Activated CD4-positive, CD25-positive, alpha-beta regulatory T cell (primary cell): ENCODE measurements at regions not wholly inside any gene's neighbourhood (a gene's known extent, or its start where the extent isn't known, plus 50 kb on each side); places are given as distances from the start of the nearest gene placed in this dataset.
"Not testable (repeated sequence)": the region's sequence is repeated elsewhere in the genome, so short reads cannot be mapped to it uniquely, and the experiment has no call there.

Experiments used
- DNase-seq, 4 experiments: peaks; one replicate each; lab custom pipeline; 2025; lab: John Stamatoyannopoulos, UW

DNA sequence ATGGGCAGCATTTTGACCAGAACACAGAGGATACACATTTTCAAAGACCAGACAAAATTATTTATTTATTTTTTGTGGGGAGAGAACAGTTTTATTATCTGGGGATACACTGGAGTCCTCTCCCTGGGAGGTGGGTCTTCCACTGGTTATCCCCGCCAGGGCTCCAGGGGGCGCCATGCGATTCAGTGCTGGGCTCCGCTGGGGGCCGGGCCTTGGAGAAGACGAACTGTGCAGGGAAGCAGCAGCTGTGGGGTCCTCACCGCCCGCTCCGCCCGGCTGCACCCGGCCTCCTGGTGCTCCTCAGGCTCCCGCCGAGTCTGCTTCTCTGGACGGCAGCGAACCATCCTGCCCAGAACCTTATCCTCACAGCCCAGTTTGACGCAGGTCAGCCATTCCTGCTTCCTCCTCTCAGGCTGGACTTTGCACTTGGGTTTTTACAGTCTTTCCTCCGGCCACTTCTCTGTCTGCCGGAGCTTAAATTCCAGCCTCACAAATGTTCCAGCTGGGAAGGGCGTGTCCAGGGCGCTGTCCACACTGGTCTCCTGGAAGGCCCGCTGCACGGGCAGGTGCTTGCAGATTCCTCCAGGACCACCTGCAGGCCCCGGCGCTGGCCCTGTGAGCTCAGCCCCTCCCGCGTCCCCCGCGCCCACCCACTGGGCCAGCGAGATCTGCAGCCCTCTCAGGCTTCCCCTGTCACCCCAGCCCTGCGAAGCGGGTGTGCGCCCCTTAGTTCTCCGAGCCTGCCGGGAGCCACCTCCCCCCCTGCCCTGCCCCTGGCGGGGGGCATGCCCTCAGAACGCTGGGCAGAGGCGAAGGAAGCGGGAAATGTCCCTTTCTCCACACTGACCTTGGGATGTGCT, 1830.0 kb upstream of the DEFB115 start:
- DNase-seq: no peak

DNA sequence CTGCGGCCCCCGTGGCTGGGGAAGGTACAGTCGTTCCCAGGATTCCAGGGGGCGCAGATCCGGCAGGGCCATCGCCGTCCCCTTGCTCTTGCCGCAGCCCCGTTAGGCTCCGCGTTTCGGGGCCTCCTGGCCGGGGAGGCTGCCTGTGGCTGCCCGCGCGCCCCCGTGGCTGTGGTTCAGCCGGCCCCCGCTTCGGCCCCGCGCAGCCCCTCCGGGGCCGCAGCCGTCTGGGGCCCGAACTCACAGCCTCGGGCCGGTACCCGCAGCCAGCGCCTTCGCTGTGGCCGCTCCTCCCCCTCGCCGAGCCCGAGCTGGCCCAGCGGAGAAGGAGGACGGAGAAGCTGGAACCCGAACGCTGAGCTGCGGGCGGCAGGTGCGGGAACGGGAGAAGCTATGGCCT, 1826.9 kb upstream of the DEFB115 start:
- DNase-seq: no peak

DNA sequence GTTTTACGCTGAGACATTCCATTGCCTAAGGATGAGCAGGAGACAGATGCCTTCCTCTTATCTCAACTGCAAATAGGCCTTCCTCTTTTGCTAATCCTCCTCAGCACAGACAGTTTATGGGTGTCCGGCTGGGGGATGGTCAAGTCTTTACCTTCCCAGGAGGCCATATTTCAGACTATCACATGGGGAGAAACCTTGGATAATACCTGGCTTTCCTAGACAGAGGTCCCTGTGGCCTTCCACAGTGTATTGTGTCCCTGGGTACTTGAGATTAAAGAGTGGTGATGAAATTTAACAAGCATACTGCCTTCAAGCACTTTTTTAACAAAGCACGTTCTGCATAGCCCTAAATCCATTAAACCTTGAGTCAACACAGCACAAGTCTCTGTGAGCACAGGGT, 1816.7 kb upstream of the DEFB115 start:
- not testable (repeated sequence) for DNase-seq

DNA sequence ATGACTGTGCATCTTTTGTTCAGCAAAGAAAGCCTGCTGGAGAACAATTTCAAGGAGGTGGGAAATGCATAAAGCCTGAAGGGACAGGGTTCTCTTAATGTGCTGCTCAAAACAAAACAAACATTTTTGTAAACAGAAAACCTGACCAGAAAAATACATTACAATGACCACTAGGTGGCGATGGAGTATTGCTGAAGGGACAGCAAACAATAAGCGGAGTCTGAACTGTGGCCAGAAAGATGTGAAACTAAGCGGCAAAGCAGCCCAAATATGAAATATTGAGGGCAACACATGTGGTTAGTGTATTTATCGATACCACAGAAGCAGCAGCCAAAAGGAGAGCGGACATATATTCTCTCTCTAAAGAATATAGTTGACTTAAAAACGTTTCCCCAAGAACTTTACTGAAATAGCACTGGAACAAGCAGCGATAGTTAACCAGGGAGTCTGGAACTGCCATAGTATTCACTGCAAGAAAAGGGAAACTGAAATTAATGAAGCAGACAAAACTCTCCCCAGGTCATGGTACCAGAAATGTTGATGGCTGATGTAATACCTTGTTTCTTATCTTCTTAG, 1814.2 kb upstream of the DEFB115 start:
- not testable (repeated sequence) for DNase-seq

DNA sequence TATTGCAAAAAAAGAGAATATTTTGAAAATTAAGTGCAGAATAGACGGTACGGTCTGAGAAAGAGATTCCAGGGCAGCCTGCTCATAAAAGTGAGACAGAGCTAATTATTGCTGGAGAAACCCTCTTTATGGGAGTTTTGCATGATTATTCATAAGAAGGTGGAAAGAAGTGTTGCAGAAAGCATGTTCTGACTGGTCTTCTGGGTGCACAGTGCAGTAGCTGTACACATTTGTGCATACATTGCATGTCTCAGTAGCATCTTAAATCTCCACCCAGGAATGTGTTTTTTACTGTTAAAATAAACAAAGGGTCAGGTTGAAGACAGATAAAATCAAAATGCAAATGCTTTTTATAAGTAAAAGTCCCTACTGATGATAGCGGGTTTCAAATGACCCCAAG, 1813.6 kb upstream of the DEFB115 start:
- no peak for DNase-seq

DNA sequence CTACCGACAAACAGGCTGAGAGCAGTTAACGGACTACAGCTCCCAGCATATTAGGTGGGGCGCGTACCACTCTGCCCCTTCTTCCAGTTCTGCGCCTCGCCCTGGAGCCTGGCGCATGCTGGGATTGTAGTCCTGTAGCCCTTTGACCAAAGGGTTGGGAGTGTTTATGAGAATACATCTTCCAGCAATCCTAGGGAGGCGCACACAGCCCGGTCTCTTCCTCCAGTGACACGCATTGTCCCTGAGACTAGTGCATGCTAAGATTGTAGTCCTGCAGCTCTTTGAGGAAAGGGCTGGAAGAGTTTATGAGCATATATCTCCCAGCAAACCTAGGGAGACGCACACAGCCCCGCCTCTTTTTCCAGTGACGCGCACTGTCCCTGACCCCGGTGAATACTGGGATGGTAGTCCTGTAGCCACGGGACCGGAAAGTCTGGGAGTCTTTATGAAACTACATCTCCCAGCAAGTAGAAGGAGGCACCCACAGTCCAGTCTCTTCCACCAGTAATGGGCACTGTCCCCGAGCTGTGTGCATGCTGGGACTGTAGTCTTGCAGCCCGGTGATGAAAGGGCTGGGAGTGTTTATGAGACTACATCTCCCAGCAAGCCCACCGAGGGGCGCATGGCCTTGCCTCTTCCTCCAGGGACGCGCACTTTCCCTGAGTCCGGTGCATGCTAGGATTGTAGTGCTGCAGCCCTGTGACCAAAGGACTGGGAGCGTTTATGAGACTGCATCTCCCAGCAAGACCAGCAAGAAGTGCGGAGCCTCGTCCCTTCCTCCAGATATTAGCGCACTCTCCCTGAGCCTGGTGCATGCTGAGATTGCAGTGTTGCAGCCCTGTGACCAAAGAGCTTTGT, 1812.2 kb upstream of the DEFB115 start:
- DNase-seq: not testable (repeated sequence)

DNA sequence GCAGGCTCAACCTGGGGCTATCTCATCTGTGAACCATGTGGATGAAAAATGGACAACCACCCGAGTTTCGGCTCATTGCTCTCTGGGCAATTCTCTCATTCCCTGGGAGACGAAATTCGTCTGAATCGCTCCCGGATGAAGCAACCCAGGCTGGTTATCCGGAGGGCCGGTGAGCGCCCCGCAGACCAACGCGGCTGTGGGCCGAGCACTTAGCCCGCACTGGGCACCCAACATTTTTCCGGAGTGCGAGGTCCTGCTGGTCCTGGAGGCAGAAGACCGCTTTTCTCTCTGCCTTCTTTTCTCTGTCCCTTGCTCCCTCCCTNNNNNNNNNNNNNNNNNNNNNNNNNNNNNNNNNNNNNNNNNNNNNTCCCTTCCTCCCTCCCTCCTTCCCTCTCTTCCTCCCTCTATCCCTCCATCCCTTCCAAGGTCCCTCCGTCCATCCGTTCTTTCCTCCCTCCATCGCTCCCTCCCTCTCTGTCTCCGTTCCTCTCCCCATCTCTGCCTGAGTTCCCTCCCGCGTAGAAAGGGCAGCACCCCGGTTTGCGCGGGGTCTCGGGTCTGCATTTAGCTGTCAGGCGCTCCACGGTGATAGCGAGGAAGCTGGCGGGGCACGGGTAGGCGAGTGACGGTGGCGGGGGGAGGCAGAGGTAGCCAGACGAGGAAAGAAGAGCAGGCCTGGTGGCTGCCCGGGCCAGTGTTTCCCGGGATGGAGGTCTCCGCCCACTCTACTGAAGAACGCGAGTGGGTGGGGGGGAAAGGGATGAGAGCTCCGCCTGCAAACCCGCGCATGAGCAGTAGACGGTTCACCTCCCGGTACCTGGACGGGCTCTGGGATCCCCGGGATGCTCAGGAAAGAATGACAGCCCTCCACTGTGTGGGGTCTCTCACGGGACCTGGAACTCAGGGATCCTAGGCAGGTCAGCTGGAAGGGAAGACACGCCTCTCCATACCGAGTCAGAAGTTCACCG, 1809.7 kb upstream of the DEFB115 start:
- not testable (repeated sequence) for DNase-seq

DNA sequence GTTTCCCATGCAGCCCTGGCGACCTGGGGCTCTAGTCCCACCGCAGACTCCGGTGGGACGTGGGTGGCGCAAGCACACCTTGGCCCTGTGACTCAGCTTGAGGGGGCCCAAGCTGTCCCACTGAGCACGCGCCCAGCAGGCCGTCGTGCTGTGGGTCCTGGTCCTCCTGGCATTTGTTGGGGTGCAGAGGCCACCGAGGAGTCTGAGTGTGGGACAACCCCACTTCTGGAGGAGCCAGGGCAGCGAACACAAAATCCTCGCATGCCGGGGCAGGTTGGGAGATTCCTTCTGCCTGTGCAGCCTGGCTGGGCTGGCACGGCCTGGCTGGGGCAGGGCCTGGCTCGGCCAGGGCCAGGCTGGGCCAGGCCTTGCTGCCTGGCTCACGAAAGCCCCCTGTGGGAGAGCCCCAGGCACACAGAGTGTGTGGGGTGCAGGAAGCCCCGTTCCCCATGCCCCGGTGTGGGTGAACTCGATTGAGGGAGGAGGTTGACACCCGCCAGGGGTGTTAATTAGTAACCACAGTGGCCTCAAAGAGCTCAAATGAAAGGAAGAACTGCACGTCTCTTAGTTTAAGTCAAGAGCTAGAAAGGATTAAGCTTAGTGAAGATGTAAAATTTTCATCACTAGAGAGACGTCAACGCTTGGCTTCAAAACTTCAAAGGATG, 1808.5 kb upstream of the DEFB115 start:
- no peak for DNase-seq

DNA sequence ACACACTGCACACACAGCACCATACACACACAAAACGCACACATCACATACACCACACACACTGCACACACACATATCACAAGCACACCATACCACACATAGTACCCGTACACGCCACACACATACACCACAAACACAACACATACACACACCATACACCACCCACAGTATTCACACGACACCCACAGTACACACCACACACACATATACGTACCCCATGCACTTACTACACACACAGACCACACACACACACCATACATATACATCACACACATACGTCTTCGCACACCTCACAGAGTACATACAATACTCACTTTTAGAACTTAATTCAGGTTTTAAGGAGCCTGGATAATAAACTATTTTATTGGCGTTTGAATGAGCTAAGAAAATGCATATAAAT, 1805.3 kb upstream of the DEFB115 start:
- no peak for DNase-seq

DNA sequence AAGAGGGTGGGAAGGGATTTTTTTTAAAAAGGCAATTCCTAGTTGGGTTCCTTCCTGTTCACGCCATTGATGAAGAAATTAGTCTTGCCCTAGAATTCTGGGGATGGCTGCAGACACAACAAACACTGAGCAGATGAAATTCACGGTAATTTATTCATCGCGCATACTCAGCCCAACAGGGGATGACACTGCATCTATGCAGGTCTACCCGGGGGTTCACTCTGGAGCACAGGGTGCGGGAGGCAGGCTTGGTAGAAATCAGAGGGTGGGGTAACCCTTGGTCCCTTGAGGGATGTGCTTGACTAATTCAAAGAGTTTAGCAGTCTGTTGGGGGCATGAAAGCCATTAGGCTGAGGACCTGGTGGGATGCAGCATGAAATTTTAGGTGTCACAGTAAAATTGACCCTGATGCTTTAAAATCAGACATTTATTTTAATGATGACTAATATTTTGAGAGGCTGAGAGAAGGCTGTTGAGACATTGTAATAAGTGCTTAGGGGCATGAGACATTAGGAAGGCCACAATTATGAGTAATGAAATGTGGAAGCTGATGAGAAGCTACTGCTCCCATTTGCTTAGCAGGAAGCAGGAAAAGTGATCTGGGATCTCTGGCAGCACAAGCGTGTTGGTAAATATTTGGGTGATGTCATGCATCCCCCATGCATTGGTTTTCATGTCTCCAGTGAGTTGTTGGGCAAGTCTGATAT, 1800.3 kb upstream of the DEFB115 start:
- not testable (repeated sequence) for DNase-seq

DNA sequence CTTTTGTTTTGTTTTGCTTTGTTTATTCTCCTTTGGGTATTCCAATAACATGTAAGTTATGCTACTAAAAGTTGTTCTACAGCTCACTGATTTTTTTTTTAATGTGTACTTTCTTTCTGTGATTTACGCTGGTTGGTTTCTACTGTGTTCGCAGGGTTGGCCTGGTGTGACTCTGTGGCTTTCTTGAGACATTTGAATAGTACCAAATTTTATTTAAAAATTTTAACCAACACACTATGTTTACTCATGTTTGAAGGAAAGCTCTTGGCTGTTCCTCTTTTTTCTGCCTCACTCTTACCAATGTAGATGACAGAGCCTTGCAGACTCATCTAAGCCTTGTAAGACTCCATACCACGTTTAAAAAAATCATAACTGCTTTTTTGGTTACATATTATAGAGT, 1784.9 kb upstream of the DEFB115 start:
- no peak for DNase-seq

DNA sequence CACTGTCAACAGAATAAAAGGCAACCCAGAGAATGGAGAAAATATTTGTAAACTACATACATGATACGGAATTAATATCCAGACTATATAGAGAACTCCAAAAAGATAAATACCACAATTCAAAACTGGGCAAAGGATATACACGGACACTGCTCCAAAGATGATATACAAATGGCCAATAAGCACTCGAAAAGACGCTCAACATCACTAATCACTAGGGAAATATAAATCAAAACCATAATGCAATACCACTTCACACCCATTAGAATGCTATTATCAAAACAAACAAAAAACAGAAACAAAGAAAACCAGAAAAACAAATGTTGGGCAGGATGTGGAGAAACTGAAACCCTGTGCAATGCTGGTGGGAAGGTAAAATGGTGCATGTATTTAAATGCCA, 1764.6 kb upstream of the DEFB115 start:
- not testable (repeated sequence) for DNase-seq

DNA sequence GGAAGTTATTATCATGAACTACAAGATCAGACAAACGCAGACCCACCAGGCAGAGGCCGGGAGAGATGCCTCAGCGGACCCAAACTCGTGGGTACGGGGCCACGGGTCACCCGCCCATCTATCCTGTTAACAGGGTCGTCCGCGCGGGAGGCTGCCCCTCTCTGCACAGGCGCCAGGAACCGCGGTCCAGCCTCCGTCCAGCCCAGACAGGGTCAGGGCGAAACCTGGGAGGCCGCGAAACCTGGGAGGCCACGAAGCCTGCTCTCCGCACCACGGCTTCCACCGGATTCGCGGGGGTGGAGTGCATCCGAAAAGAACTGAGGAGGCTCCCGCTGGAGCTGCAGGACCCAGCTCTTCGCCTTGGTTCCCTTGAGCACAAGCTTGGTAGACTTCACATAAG, 1760.7 kb upstream of the DEFB115 start:
- DNase-seq: not testable (repeated sequence)

DNA sequence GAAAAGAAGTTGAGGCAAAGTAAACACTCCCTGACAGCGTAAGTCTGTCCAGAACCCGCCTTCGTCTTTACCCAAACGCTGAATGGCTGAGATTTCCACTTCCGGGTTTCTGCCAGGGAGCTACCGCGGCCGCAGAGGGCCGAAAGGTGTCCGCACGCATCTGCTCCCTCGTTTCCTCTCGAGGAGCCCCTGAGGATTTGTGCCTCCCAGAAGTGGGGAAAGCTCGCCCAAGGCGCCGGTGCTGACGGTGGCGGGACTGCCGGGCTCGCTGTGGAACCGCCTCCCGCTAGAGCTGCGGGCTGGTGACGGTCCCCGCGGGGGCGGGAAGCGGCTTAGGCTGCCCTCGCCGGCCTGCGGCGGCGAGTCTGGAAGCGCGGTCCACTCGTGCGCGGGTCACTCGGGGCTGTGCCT, 1760.2 kb upstream of the DEFB115 start:
- no peak for DNase-seq

DNA sequence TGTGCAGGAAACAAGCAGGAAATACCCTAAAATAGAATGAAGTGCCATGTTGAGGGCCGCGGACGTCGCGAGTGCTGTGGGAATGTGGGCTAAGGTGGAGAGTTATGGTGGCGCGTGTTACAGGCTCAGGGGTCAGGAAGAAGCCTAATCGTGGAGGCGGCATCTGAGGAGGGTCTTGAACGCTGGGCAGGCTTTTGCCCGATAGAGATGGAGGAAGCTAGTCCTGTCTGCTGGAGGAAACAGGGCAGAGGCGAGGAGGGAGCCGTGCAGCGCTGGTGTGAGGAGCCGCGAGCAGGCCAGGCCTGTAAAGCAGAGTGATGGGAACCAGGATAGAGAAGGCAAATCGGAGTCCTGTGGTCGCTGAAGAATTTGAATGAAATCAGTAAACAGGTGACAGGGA, 1759.8 kb upstream of the DEFB115 start:
- not testable (repeated sequence) for DNase-seq

DNA sequence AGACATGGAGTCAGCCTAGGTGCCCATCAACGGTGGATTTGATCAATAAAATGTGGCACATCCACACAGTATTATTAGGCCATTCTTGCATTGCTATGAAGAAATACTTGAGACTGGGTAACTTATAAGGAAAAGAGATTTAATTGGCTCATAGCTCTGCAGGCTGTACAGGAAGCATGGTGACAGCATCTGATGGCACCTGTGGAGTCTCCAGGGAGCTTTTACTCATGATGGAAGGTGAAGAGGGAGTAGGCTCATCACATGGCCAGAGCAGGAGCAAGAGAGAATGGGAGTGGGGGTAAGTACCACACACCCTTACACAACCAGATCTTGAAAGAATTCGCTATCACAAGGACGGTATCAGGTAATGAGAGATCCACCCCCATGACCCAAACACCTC, 1756.7 kb upstream of the DEFB115 start:
- not testable (repeated sequence) for DNase-seq

DNA sequence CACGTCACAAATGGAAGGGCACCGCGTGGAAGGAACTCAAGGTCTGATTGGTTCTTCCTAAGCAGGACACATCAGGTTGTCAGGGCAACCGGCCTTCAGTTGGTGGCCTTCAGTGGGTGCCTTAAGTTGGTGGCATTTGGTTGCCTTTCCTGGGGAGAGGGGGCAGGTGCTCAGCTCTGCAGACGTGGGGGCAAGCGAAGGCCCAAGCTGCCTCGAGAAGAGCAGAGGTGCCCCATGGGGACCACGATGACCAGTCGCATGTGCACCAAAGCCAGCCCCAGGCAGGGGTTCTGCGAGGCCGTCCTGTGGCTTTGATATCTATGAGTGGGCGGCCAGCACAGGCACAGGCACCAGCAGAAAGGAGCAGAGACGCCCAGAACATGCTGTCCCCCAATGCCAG, 1742.8 kb upstream of the DEFB115 start:
- not testable (repeated sequence) for DNase-seq

DNA sequence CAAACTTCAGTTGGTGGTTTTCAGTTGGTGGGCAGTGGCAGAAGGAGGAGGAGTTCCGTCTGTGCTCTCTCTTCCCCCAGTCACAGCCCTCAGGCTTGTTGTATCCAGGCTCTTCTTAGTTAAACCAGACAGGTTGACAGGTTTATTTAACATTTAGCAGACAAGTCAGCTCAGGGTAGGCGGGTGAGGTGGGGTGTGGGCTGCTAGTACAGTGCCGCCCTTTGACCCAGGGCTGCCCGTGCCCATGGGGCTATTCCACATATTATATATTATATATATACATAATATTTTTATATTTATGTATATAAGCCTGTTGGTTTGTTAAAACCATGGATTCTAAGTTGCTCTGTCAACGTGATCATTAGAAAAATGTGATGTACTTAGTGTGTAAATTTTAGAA, 1740.6 kb upstream of the DEFB115 start:
- DNase-seq: not testable (repeated sequence)

DNA sequence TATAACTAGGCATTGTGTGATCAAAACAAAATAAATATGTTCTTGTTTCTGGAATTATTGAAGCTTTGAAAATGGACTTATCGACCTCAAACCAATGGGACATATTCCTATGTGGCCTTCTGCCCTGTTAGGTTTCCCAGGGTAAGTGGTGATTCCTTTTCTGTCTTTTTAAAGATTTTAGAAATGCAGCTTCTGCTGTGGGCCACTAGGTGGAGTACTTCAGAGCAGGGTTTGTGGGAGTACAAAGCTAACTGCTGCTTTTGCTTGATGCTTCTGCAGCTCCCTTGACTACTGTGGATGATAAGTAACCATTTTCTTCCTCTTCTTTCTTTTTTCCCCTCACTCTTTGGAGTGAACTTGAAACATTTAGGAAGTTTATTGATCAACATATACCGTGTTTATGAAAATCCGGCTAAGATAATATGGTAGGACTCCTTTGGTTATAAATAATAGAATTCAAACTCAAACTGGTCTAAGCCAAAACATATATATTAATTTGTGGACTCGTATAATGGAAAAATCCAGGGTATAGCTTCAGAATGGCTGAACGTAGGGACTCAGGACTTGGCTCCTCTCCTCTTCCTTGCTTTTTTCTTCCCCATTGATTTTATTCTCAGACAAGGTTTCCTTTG, 1737.7 kb upstream of the DEFB115 start:
- DNase-seq: not testable (repeated sequence)
